Stimulated activated CD4-positive, alpha-beta T cell treated with anti-CD3 and anti-CD28 coated beads, Interleukin-1b, Interleukin-23, amount 100 ng/mL, for 24 hours (primary cell): ENCODE measurements at regions not wholly inside any gene's neighbourhood (a gene's known extent, or its start where the extent isn't known, plus 50 kb on each side); places are given as distances from the start of the nearest gene placed in this dataset.
A peak's percentile ranks its signal among the peaks of the same experiment; 100 is the strongest.
"Not testable (repeated sequence)": the region's sequence is repeated elsewhere in the genome, so short reads cannot be mapped to it uniquely, and the experiment has no call there.

ENCODE experiments used
- DNase-seq, 4 experiments: peaks; one replicate each; pipeline ENCODE4 v3.0.0-alpha.2; 2020; ENCODE audit warnings: low read depth in 4 of 4, low spot score in 1 of 4

GRCh38 chr16:9141813-9142212 is 50.4 kb downstream of the HAPSTR1 start:
- no peak for DNase-seq

DNA sequence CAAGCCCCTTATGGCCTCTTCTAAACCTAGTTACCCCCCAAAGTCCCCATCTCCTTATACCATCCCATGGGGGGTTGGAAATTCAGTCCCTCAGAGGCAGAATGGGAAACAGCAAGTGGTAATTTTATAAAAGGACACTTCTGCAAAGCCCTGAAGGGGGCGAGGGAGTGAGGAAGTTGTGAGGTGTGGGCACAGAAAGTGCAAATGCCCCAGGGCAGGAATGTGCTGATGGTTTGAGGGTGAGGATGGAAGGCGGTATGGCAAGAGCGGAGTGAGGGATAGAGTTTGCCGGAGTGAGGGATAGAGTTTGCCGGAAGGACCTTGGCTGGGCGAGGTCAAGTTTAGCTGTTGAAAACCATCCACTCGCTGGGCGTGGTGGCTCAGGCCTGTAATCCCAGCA is 52.7 kb downstream of the HAPSTR1 start:
- DNase-seq, result no peak

GRCh38 chr16:9148374-9149015 is 57.1 kb downstream of the HAPSTR1 start:
- no peak for DNase-seq

DNA sequence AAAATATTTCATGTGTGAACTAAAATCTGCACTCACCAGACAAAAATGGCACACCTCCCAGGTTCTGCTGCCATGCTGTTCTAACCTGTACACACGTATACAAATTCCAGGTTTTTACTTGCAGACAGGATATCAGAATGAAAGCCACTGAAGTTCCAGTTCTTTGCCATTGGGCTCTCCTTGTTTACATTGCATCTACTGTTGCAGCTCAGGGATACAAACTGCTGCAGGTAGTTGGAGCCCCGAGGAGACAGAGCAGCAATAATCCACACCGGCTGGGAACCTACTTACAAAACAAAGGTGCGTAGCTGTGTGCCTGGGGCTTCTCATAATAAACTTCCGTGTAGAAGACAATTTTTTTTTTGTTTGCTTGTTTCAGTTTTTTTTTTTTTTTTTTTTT is 59.6 kb downstream of the HAPSTR1 start:
- no peak for DNase-seq

- no peak for DNase-seq
These were observed 60.2 kb downstream of the HAPSTR1 start for GRCh38 chr16:9151597-9151996.

DNA sequence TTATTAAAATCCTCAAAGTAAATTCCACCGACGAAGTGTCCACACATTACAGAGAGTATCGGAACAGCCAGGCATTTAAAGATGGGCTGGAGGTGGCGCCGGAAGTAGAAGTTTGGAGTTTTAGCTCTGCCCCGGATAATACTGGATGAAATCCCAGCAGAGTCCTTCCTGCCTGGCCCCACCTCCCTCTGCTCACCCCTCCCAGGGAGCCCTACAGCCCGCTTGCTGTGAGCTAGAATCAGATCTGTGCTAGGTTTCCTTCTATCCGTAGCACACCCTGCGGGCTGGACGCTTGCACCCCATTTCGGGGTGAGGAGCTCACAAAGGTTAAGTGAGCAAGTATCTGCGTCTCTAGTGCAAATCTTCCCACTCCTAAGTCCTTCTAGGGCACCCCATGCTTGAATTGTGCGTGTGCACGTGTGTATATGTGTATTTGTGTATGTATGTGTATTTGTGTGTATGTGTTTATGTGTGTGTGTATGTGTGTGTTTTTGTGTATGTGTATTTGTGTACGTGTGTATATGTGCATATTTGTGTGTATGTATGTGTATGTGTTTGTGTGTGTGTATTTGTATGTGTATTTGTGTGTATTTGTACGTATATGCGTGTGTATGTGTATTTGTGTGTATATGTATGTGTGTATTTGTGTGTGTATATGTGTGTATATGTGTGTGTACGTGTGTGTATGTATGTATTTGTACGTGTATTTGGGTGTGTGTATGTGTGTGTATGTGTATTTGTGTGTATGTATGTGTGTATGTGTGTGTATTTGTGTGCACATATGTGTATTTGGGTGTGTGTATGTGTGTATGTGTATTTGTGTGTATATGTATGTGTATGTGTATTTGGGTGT is 61.4 kb downstream of the HAPSTR1 start:
- no peak for DNase-seq

- no peak for DNase-seq
These were observed 62.0 kb downstream of the HAPSTR1 start for GRCh38 chr16:9153502-9153864.

- no peak for DNase-seq
These were observed 63.3 kb downstream of the HAPSTR1 start for GRCh38 chr16:9154567-9155410.

DNA sequence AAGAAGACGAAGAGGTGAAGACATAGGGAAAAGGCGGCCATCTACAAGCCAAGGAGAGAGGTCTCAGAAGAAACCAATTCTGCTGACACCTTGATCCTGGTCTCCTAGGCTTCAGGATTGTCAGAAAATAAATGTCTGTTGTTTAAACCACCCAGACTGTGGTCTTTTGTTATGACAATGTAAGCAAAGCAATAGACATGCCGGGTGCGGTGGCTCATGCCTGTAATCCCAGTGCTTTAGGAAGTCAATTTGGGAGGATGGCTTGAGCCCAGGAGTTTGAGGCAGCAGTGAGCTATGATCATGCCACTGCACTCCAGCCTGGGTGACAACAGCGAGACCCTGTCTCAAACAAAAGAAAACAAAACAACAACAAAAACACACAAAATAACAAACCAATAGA is 64.4 kb downstream of the HAPSTR1 start:
- no peak for DNase-seq

GRCh38 chr16:9159839-9160550 is 68.6 kb downstream of the HAPSTR1 start:
- peak in 2 of 4 experiments; percentile 4 to 25 for DNase-seq

- DNase-seq, result no peak
These were observed 69.1 kb downstream of the HAPSTR1 start for GRCh38 chr16:9160551-9160911.

- no peak for DNase-seq
These were observed 74.2 kb downstream of the HAPSTR1 start for GRCh38 chr16:9165681-9166080.

- not testable (repeated sequence) for DNase-seq
These were observed 75.0 kb downstream of the HAPSTR1 start for GRCh38 chr16:9166326-9166993.

- DNase-seq, result no peak
These were observed 77.7 kb downstream of the HAPSTR1 start for GRCh38 chr16:9169094-9169493.

DNA sequence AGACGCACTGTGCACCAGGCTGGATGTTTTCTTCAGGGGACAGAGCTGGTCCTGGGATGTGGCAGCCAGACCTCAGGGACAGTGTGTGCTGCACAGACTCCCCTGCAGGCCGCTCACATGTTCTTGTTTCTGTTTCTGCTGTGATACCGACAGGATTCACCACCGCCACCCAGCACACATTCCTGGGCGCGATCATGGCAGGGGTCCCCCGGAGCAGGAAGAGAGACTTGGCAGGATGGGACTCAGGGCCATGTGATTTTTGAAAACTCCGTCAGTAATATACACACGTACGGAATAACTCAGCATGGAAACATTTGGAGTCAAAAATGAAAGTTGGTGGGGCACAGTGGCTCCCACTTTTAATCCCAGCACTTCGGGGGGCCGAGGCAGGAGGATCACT is 79.0 kb downstream of the HAPSTR1 start:
- DNase-seq, result no peak

GRCh38 chr16:9176547-9177418 is 85.3 kb downstream of the HAPSTR1 start:
- no peak for DNase-seq

DNA sequence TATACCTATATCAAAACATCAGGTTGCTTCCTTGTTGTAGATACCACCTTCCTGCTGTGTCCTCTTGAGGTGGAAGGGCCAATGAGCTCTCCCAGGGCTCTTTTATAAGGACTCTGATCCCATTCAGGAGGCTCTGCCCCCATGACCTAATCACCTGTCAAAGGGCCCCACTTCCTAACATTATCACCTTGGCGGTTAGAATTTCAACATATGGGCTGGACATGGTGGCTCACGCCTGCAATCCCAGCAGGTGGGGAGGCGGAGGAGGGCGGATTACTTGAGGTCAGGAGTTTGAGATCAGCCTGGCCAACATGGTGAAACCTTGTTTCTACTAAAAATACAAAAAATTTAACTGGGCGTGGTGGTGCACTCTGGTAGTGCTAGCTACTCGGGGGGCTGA is 86.4 kb downstream of the HAPSTR1 start:
- DNase-seq, result no peak

GRCh38 chr16:9183682-9184353 is 92.4 kb downstream of the HAPSTR1 start:
- DNase-seq, result no peak

- DNase-seq, result no peak
These were observed 92.9 kb downstream of the HAPSTR1 start for GRCh38 chr16:9184354-9184690.
